T-helper 22 cell (primary cell): ENCODE measurements at regions not wholly inside any gene's neighbourhood (a gene's known extent, or its start where the extent isn't known, plus 50 kb on each side); places are given as distances from the start of the nearest gene placed in this dataset.
"Not testable (repeated sequence)": the region's sequence is repeated elsewhere in the genome, so short reads cannot be mapped to it uniquely, and the experiment has no call there.

Experiments
- DNase-seq: peaks from one replicate; pipeline ENCODE4 v3.0.0-alpha.2; 2020; ENCODE audit warnings: low read depth

- DNase-seq, result no peak
Measured at GRCh38 chr4:12452291-12452690, 1023.6 kb upstream of the HS3ST1 start.

- DNase-seq, result no peak
Measured at GRCh38 chr4:12447451-12447850, 1018.8 kb upstream of the HS3ST1 start.

GRCh38 chr4:12446657-12447185, 1018.0 kb upstream of the HS3ST1 start:
- no peak for DNase-seq

DNA sequence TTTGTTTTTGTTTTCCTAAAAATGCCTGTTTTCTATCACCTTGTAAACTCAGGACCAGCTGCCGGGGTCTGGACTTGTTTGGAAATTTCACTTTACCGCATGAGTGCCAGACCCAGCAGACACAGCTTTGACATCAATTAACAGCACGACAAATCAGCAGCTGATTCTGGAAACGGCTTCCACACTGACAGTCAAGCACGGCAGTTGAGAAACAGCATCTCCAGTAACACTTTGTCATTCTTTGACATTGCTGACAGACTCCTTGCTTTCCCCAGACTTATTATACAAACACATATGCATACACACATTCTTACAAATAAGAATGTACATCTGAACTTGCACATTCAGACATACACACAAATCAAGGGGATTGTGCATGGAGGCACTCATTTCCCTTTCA, 1017.6 kb upstream of the HS3ST1 start:
- DNase-seq, result no peak

GRCh38 chr4:12445711-12446235, 1017.1 kb upstream of the HS3ST1 start:
- no peak for DNase-seq

GRCh38 chr4:12439633-12440305, 1011.1 kb upstream of the HS3ST1 start:
- no peak for DNase-seq

DNA sequence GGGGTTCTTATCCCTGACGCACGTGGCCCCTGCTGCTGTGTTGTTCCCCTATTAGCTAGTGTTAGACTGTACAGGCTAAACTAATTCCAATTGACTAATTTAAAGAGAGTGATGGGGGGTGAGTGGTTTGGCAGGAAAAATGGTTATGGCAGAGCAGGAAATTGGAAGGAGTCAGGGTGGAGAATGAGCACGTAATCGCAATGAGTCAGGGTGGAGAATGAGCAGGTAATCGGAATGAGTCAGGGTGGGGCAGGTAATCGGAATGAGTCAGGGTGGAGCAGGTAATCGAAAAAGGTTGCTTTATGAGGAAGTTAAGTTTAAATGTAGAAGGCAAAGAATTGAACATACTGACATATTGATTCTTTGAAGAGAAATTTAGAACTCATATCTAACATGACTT, 1002.6 kb upstream of the HS3ST1 start:
- not testable (repeated sequence) for DNase-seq

- no peak for DNase-seq
Measured at GRCh38 chr4:12421364-12421763, 992.7 kb upstream of the HS3ST1 start.

GRCh38 chr4:12416755-12417154, 988.1 kb upstream of the HS3ST1 start:
- DNase-seq, result no peak

GRCh38 chr4:12414181-12414812, 985.6 kb upstream of the HS3ST1 start:
- DNase-seq, result no peak

- no peak for DNase-seq
Measured at GRCh38 chr4:12411072-12411471, 982.4 kb upstream of the HS3ST1 start.

GRCh38 chr4:12409507-12410190, 981.0 kb upstream of the HS3ST1 start:
- DNase-seq, result no peak

- DNase-seq, result no peak
Measured at GRCh38 chr4:12408364-12408763, 979.7 kb upstream of the HS3ST1 start.

GRCh38 chr4:12403175-12403574, 974.5 kb upstream of the HS3ST1 start:
- no peak for DNase-seq

DNA sequence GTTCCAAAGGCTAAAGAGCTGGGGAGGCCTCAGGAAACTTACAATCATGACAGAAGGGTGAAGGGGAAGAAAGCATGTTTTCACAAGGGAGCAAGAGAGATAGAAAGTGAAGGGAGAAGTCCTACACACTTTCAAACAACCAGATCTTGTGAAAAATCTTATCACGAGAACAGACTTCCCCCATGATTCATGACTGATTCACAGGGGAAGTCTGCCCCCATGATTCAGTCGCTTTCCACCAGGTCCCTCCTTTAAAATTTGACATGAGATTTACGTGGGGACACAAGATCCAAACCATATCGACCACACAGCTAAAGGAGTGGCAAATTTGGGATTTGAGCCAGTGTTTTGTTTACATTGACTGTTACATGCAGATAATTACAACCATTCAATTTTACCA, 971.1 kb upstream of the HS3ST1 start:
- no peak for DNase-seq

- no peak for DNase-seq
Measured at GRCh38 chr4:12393631-12394262, 965.1 kb upstream of the HS3ST1 start.

DNA sequence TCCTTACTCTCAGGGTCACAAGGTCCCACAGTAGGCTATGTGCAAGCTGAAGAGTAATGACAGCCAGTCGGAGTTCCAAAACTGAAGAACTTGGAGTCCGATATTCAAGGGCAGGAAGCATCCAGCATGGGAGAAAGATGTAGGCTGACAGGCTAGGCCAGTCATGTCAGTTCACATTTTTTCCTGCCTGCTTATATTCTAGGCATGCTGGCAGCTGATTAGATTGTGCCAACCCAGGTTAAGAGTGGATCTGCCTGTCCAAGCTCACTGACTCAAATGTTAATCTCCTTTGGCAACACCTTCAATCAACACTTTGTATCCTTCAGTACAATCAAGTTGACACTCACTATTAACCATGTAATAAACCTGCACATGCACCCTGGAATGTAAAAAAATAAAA, 960.9 kb upstream of the HS3ST1 start:
- DNase-seq, result no peak

GRCh38 chr4:12382567-12382966, 953.9 kb upstream of the HS3ST1 start:
- no peak for DNase-seq

DNA sequence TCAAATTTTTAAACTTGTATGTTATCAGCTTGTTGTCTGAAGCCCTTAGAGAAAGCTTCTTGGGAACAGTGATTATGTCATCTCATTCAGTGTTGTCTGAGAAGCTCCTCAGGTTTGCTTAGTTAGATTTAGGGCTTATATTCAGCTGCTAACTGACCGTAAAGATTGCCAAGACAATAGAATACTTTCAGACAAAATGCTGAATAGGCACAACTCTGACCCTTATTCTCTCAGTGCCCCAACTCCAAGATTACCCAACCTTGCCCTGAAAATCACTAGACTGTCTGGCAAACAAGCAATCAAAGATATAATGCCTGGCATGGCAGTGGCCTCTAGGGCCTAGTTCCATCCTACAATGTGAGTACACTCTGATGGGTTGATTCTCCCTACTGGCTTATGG, 950.5 kb upstream of the HS3ST1 start:
- DNase-seq, result no peak

DNA sequence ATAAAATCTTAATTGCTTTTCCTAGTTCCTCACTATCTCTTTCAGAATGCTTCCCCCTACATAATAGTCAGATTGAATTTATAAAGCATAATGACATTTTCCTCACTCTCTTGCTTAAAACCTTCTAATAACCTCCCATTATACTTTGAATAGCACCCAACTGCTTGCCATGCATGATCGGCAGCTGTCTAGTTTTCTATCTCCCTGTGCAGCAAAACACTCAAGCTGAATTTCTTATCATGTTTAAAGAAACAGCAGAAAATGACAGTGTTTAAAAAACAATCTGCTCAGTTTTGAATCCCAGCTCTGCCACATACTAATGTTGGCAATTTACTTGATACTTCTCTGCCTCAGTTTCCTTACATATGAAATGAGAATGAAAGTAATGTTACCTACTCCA, 947.1 kb upstream of the HS3ST1 start:
- DNase-seq, result no peak

DNA sequence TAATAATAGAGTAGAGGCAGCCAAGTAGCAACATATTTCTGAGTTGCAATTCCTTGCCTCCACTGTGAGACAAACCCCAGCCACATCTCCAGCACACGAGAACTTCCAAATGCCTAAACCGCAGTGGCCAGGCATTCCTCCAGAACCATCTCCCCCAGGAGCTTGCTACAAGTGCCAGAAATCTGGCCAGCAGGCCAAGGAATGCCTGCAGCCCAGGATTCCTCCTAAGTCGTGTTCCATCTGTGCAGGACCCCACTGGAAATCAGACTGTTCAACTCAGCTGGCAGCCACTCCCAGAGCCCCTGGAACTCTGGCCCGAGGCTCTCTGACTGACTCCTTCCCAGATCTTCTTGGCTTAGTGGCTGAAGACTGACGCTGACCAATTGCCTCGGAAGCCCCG, 937.2 kb upstream of the HS3ST1 start:
- not testable (repeated sequence) for DNase-seq

DNA sequence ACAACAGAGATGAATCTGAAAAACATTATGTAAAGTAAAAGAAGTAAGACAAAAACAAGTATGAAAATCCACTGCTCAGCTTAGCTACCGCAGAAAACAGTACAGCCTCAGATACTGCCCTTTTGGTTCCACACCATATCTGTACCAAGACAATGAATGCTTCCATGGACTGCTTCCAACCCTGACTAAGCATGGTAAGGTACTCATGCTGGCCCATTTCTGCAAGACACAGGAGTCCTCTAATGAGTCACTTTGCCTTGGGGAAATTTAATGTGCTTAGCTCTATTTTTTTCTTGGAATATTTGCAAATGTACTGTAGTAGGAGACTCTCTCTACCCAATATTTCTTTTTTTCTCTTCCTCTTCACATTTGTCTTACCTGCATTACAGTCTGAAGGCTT, 931.7 kb upstream of the HS3ST1 start:
- DNase-seq, result no peak

GRCh38 chr4:12359420-12359819, 930.7 kb upstream of the HS3ST1 start:
- DNase-seq, result no peak
